Bronchial epithelial cell (primary cell): ENCODE measurements at regions not wholly inside any gene's neighbourhood (a gene's known extent, or its start where the extent isn't known, plus 50 kb on each side); places are given as distances from the start of the nearest gene placed in this dataset.
"Not testable (repeated sequence)": the region's sequence is repeated elsewhere in the genome, so short reads cannot be mapped to it uniquely, and the experiment has no call there.

Experiments used
- DNase-seq: peaks from one replicate; pipeline ENCODE4 v3.0.0-alpha.2; 2010; ENCODE audit warnings: low read depth
- FAIRE-seq: peaks from 2 replicates; lab custom pipeline; 2011; peaks lifted over from hg19 to GRCh38; lab: Jason Lieb, UNC
- H3K27me3 ChIP-seq: 2 replicates; pipeline ENCODE4 v1.5.1; 2011; ENCODE audit warnings: low read length; ENCODE audit not compliant: control insufficient read depth, insufficient read depth
- H3K36me3 ChIP-seq: 2 replicates; pipeline ENCODE4 v1.5.1; 2011; ENCODE audit warnings: low read length; ENCODE audit not compliant: control insufficient read depth, insufficient read depth
- H3K4me3 ChIP-seq: 2 replicates; pipeline ENCODE4 v1.5.1; 2011; ENCODE audit warnings: mild to moderate bottlenecking, low read depth, low read length, control low read depth
- TF ChIP-seq, protein P1 (sequence below): IDR thresholded peaks from 2 replicates; pipeline ENCODE4 v1.5.1; 2011; ENCODE audit warnings: mild to moderate bottlenecking, moderate library complexity, low read length, control low read depth, inconsistent platforms; ENCODE audit not compliant: insufficient read depth, severe bottlenecking

DNA sequence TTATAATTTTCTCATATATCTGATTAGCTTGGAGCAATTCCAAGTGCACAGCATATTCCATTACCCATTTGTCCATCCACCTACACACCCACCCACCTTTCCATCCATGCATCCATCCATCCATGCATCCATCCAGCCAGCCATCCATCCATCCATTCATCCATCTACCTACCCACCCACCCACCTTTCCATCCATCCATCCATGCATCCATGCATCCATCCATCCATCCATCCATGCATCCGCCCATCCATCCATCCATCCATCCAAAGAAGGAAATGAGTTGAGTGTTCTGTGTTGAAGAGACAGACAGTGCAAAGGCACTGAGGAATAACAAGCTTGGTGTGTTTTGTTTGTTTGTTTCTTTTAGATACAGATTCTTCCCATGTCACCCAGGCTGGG, 78.7 kb upstream of the FAM20A start:
- Histone ChIP-seq H3K27me3 (no peaks in the 10 kb centered on the region), H3K36me3 (no peaks in the 10 kb centered on the region), H3K4me3 (no peak overlapping the region)
- FAIRE-seq (no peak), DNase-seq (no peak)
- TF ChIP-seq, protein P1, sequence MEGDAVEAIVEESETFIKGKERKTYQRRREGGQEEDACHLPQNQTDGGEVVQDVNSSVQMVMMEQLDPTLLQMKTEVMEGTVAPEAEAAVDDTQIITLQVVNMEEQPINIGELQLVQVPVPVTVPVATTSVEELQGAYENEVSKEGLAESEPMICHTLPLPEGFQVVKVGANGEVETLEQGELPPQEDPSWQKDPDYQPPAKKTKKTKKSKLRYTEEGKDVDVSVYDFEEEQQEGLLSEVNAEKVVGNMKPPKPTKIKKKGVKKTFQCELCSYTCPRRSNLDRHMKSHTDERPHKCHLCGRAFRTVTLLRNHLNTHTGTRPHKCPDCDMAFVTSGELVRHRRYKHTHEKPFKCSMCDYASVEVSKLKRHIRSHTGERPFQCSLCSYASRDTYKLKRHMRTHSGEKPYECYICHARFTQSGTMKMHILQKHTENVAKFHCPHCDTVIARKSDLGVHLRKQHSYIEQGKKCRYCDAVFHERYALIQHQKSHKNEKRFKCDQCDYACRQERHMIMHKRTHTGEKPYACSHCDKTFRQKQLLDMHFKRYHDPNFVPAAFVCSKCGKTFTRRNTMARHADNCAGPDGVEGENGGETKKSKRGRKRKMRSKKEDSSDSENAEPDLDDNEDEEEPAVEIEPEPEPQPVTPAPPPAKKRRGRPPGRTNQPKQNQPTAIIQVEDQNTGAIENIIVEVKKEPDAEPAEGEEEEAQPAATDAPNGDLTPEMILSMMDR: no peak

DNA sequence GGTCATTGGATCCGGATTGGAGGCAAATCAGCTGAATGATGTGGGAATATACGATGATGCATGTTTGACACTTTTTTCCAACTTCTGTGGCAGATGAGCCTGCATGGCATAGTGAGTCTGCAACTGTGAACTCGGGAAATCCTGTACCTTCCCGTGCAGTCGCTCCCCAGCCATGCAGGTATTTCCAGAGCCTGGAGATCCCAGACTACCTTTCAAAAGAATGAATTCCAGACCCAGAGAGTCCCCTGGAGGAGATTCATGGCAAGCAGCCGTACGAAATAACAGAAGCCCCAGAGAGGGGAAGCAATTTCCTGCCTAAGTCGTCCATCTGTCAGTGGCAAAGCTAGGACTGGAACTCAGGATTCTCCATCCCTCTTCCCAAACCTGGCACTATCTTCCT, 75.7 kb upstream of the FAM20A start:
- no peaks in the 10 kb centered on the region for H3K27me3 ChIP-seq
- no peaks in the 10 kb centered on the region for H3K36me3 ChIP-seq
- DNase-seq (no peak), FAIRE-seq (no peak)
- TF ChIP-seq, protein P1: no peak
- no peak overlapping the region for H3K4me3 ChIP-seq

DNA sequence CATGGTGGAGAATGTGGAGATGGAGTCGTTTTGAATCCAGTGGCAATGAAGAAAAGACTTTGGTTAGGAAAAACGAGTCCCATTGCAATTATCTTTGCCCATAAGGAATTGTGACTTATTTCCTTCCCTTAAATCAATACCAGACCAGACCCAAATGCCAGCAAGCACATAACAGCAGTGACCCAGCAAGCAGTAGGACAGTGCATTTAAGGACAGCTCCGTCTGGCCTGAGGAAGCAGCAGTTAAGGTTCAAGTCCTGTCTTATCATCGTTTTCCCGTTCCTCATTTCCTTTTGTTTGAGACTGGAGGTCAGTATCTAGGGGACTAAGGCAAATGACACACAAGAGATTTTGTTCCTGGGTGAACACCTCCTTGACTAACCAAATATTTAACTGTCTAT, 74.6 kb upstream of the FAM20A start:
- no peak for FAIRE-seq

DNA sequence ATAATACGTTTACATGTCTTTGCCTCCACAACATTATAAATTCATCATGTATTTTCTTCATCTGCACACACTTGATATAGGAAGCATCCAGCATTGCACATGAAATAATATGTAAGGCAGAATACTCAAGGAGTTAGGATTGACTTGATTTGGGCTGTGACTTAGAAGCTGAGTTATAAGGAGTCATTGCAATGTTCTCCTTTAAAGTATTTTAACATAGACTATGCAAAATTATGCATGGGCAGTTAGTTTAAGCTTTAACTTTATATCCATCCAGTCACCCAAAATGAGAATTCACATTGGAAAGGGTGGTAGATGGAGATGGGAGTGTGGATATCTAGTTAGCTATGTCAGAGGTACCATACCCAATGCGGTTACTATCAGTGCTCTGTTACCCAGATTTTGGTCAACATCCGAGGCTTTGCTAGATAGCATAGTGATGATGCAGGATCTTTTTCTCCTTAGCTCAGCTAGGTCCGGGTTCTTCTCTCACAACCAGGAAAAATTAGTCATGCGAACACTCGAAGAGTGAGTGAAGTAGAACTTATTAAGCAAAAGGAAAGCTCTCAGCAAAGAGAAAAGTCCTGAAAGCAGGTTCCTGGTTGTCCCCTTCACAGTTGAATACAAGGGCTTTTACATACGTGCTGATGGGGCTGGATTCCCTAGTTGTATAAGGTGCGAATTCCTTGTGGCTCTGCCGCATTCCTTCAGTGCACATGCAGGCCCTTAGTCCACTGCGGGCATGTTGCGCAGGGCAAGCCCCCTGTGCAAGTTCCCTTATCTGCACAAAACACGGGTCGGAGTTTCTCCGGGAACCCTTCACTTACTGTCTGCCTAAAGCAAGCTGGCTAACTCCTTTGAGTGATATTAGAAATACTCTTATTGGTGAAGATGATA, 73.1 kb upstream of the FAM20A start:
- DNase-seq (peak; percentile 21), FAIRE-seq (no peak)
- H3K4me3 ChIP-seq: no peak overlapping the region
- no peaks in the 10 kb centered on the region for H3K27me3 ChIP-seq
- H3K36me3 ChIP-seq: no peaks in the 10 kb centered on the region
- TF ChIP-seq, protein P1: no peak

More for the DNA sequence above, 74.6 kb upstream of the FAM20A start:
- Histone ChIP-seq H3K4me3 (no peak overlapping the region), H3K36me3 (no peaks in the 10 kb centered on the region), H3K27me3 (no peaks in the 10 kb centered on the region)
- TF ChIP-seq, protein P1: no peak
- no peak for DNase-seq

DNA sequence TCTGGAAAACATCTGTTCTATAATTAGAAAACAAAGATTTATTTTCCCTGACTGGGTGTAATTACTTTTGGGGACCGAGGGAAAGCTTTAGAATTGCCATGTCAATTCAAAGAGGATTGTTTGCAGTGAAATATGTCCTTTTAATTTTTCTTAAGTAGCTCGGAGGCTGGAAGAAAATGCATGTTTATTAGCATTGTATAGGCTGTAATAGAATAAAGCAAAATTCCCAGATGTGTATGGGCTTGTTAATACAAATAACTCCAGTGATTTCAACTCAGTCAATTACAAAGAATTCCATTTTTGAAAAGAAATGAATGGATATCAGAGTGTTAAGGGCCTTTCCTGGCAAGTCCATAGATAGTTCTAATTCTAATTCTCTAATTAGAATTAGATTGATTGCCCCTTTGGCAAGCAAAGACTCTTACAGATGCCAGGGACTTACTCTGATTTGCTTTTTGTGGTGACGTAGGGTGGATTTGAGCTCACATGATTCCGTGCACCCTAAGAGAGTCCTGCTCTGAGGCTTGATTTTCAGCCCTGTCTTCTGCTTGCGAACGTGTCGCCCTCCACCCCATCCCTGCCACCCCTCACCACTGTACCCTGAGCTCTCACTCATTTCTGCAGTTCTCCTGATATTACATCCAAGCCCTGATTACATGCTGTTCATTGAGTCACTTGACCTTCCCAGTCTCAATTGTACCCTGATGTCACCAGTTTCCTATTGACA, 70.0 kb upstream of the FAM20A start:
- TF ChIP-seq, protein P1: no peak
- DNase-seq (no peak), FAIRE-seq (no peak)
- no peaks in the 10 kb centered on the region for H3K36me3 ChIP-seq
- no peak overlapping the region for H3K4me3 ChIP-seq
- H3K27me3 ChIP-seq: no peaks in the 10 kb centered on the region

DNA sequence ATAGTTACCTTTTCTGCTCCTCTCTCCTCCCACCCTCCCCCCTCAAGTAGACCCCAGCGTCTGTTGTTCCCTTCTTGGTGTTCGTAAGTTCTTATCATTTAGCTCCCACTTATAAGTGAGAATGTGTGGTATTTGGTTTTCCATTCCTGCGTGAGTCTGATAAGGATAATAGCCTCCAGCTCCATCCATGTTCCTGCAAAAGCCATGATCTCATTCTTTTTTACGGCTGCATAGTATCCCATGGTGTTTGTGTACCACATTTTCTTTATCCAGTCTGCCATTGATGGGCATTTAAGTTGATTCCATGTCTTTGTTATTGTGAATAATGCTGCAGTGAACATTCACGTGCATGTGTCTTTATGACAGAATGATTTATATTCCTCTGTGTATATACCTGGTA, 65.3 kb upstream of the FAM20A start:
- not testable (repeated sequence) for H3K36me3 ChIP-seq, DNase-seq, H3K4me3 ChIP-seq, FAIRE-seq, H3K27me3 ChIP-seq
